Liver (tissue), 8 donors: ENCODE measurements at regions not wholly inside any gene's neighbourhood (a gene's known extent, or its start where the extent isn't known, plus 50 kb on each side); places are given as distances from the start of the nearest gene placed in this dataset.
"Not testable (repeated sequence)": the region's sequence is repeated elsewhere in the genome, so short reads cannot be mapped to it uniquely, and the experiment has no call there.

Source experiments
- DNase-seq: peaks from one replicate; pipeline ENCODE4 v3.0.0-alpha.2; 2017; ENCODE audit warnings: low spot score
- H3K27ac ChIP-seq, 2 donors: one replicate each; pipeline ENCODE4 v1.7.0; 2013; ENCODE audit warnings: inconsistent platforms in 2 of 2, low read length in 2 of 2, control low read depth in 1 of 2, low read depth in 1 of 2, mild to moderate bottlenecking in 1 of 2
- H3K27me3 ChIP-seq, 4 donors: one replicate each; pipeline versions ENCODE4 v1.6.1 to v1.7.0; 2013; ENCODE audit warnings: low read length in 3 of 4, inconsistent platforms in 1 of 4, mild to moderate bottlenecking in 1 of 4, moderate library complexity in 1 of 4; ENCODE audit not compliant: control insufficient read depth in 4 of 4, insufficient read depth in 4 of 4
- H3K36me3 ChIP-seq, 4 donors: one replicate each; pipeline versions ENCODE4 v1.6.1 to v1.7.0; 2013; ENCODE audit warnings: low read length in 3 of 4, mild to moderate bottlenecking in 3 of 4, low read depth in 1 of 4, moderate library complexity in 1 of 4; ENCODE audit not compliant: control insufficient read depth in 4 of 4, insufficient read depth in 3 of 4
- H3K4me1 ChIP-seq, 4 donors: one replicate each; pipeline versions ENCODE4 v1.6.1 to v1.7.0; 2013; ENCODE audit warnings: low read length in 3 of 4, mild to moderate bottlenecking in 3 of 4, moderate library complexity in 1 of 4; ENCODE audit not compliant: control insufficient read depth in 4 of 4, insufficient read depth in 4 of 4
- H3K4me3 ChIP-seq, 3 donors: one replicate each; pipeline versions ENCODE4 v1.6.1 to v1.7.0; 2013; ENCODE audit warnings: low read length in 3 of 3, control low read depth in 1 of 3, low read depth in 1 of 3, mild to moderate bottlenecking in 1 of 3
- H3K9ac ChIP-seq, 2 donors: one replicate each; pipeline ENCODE4 v1.7.0; 2013; ENCODE audit warnings: low read length in 2 of 2, mild to moderate bottlenecking in 2 of 2, moderate library complexity in 2 of 2, control low read depth in 1 of 2, low read depth in 1 of 2
- H3K9me3 ChIP-seq, 4 donors: one replicate each; pipeline versions ENCODE4 v1.6.1 to v1.7.0; 2013; ENCODE audit warnings: low read length in 3 of 4; ENCODE audit not compliant: control insufficient read depth in 4 of 4
- HNF4A ChIP-seq, 2 donors: conservative IDR thresholded peaks; 2 replicates each; pipeline ENCODE4 v1.6.1; 2016; ENCODE audit warnings: antibody characterized with exemption in 2 of 2, mild to moderate bottlenecking in 2 of 2
- SP1 ChIP-seq: IDR thresholded peaks from 2 replicates; pipeline ENCODE4 v1.6.1; 2018; ENCODE audit warnings: antibody characterized with exemption, mild to moderate bottlenecking
- WGBS: extraction: QIAGEN DNeasy Blood & Tissue Kit; methylation state at CpG from one replicate; pipeline ENCODE4 v1.1.7; 2013; 5-methylcytosine and 5-hydroxymethylcytosine counted together
- TF ChIP-seq, protein P1 (sequence below): IDR thresholded peaks from 2 replicates; pipeline ENCODE4 v1.6.1; 2016; ENCODE audit warnings: antibody characterized with exemption
- TF ChIP-seq, protein P2 (sequence below): IDR thresholded peaks from 2 replicates; pipeline ENCODE4 v1.6.1; 2016; ENCODE audit warnings: antibody characterized with exemption
- TF ChIP-seq, protein P3 (sequence below): IDR thresholded peaks from 2 replicates; pipeline ENCODE4 v1.6.1; 2016; ENCODE audit warnings: antibody characterized with exemption, mild to moderate bottlenecking
- TF ChIP-seq, protein P4 (sequence below): fragments of 150-350 bp; IDR thresholded peaks from 2 replicates; pipeline ENCODE4 v1.5.1; 2017; ENCODE audit warnings: improper control_type of control experiment, low read depth, low read length; ENCODE audit not compliant: missing input control
- donor health status: healthy.
- donor health status: healthy.
- donor health status: healthy.
- donor health status: healthy.
- donor health status: healthy.

DNA sequence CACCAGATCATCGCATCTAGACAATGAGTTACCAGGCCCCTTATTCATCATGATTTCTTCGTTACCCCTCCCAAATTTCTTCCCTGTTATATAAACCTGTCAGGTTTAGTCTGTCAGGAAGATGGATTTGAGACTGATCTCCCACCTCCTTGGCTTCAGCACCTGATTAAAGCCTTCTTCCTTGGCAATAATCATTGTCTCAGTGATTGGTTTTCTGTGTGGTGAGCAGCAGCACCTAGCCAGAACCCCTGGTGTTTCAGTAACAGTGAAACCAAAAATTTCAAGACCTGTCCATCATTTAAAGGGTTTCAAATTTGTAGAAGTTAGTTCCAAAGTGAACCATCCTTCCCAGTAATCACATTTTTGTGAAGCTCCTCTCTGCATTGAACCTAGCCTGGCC, 209.8 kb upstream of the GJE1 start (continued):
- TF ChIP-seq, protein P1, sequence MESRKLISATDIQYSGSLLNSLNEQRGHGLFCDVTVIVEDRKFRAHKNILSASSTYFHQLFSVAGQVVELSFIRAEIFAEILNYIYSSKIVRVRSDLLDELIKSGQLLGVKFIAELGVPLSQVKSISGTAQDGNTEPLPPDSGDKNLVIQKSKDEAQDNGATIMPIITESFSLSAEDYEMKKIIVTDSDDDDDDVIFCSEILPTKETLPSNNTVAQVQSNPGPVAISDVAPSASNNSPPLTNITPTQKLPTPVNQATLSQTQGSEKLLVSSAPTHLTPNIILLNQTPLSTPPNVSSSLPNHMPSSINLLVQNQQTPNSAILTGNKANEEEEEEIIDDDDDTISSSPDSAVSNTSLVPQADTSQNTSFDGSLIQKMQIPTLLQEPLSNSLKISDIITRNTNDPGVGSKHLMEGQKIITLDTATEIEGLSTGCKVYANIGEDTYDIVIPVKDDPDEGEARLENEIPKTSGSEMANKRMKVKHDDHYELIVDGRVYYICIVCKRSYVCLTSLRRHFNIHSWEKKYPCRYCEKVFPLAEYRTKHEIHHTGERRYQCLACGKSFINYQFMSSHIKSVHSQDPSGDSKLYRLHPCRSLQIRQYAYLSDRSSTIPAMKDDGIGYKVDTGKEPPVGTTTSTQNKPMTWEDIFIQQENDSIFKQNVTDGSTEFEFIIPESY: no peak
- TF ChIP-seq, protein P2, sequence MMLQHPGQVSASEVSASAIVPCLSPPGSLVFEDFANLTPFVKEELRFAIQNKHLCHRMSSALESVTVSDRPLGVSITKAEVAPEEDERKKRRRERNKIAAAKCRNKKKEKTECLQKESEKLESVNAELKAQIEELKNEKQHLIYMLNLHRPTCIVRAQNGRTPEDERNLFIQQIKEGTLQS: no peak

DNA sequence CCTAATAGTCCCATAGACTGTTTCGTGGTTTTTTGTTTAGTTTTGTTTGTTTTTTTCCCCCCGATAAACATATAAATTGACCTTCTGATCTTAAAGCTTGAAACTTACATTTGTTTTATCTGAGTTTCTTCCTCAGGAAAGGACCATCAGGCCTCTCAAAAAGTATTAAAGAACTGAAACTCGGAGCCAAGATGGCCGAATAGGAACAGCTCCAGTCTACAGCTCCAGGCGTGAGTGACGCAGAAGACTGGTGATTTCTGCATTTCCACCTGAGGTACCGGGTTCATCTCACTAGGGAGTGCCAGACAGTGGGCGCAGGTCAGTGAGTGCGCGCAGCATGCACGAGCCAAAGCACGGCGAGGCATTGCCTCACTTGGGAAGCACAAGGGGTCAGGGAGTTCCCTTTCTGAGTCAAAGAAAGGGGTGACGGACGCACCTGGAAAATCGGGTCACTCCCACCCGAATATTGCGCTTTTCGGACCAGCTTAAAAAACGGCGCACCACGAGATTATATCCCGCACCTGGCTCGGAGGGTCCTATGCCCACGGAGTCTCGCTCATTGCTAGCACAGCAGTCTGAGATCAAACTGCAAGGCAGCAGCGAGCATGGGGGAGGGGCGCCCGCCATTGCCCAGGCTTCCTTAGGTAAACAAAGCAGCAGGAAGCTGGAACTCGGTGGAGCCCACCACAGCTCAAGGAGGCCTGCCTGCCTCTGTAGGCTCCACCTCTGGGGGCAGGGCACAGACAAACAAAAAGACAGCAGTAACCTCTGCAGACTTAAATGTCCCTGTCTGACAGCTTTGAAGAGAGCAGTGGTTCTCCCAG, 215.8 kb upstream of the GJE1 start:
- 92% methylated on average over 29 of the region's 30 CpGs for WGBS
- H3K27ac ChIP-seq, H3K4me3 ChIP-seq, H3K9ac ChIP-seq, H3K9me3 ChIP-seq, H3K4me1 ChIP-seq, H3K36me3 ChIP-seq, DNase-seq, H3K27me3 ChIP-seq: not testable (repeated sequence)

DNA sequence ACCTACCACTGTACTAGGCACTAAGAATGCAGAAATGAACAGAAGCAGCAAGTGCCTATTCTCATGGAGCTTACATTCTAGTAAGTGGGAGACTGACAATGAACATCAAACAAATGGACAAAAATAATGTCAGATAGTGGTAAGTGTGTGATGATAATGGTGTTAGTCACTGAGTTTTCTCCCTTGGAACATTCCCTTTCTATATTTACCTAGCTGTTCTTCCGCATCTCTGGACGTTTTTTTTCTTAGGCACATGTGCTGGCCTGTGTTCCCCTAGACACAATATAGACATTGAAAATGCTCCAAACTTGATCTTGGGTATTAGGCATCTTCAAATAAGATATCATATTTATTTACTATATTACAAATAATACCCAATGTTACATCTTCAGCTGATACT, 218.1 kb upstream of the GJE1 start:
- Histone ChIP-seq H3K9me3 (no peaks in the 10 kb centered on the region), H3K27ac (no peak overlapping the region), H3K36me3 (no peaks in the 10 kb centered on the region), H3K27me3 (no peaks in the 10 kb centered on the region), H3K4me3 (no peak overlapping the region), H3K9ac (no peak overlapping the region), H3K4me1 (peaks cover 0 to 3% (median 0%) of the 10 kb centered on the region in 4 donors)
- WGBS: 80% methylated on average over 2 of the region's 2 CpGs
- no peak for DNase-seq
- TF ChIP-seq SP1 (no peak), HNF4A (conservative IDR thresholded peaks at IDR 0.05) (no peak)
- TF ChIP-seq, protein P3, sequence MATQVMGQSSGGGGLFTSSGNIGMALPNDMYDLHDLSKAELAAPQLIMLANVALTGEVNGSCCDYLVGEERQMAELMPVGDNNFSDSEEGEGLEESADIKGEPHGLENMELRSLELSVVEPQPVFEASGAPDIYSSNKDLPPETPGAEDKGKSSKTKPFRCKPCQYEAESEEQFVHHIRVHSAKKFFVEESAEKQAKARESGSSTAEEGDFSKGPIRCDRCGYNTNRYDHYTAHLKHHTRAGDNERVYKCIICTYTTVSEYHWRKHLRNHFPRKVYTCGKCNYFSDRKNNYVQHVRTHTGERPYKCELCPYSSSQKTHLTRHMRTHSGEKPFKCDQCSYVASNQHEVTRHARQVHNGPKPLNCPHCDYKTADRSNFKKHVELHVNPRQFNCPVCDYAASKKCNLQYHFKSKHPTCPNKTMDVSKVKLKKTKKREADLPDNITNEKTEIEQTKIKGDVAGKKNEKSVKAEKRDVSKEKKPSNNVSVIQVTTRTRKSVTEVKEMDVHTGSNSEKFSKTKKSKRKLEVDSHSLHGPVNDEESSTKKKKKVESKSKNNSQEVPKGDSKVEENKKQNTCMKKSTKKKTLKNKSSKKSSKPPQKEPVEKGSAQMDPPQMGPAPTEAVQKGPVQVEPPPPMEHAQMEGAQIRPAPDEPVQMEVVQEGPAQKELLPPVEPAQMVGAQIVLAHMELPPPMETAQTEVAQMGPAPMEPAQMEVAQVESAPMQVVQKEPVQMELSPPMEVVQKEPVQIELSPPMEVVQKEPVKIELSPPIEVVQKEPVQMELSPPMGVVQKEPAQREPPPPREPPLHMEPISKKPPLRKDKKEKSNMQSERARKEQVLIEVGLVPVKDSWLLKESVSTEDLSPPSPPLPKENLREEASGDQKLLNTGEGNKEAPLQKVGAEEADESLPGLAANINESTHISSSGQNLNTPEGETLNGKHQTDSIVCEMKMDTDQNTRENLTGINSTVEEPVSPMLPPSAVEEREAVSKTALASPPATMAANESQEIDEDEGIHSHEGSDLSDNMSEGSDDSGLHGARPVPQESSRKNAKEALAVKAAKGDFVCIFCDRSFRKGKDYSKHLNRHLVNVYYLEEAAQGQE: no peak
- TF ChIP-seq, protein P4, sequence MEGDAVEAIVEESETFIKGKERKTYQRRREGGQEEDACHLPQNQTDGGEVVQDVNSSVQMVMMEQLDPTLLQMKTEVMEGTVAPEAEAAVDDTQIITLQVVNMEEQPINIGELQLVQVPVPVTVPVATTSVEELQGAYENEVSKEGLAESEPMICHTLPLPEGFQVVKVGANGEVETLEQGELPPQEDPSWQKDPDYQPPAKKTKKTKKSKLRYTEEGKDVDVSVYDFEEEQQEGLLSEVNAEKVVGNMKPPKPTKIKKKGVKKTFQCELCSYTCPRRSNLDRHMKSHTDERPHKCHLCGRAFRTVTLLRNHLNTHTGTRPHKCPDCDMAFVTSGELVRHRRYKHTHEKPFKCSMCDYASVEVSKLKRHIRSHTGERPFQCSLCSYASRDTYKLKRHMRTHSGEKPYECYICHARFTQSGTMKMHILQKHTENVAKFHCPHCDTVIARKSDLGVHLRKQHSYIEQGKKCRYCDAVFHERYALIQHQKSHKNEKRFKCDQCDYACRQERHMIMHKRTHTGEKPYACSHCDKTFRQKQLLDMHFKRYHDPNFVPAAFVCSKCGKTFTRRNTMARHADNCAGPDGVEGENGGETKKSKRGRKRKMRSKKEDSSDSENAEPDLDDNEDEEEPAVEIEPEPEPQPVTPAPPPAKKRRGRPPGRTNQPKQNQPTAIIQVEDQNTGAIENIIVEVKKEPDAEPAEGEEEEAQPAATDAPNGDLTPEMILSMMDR: no peak
